HG02798 (cell line): ENCODE measurements at regions not wholly inside any gene's neighbourhood (a gene's known extent, or its start where the extent isn't known, plus 50 kb on each side); places are given as distances from the start of the nearest gene placed in this dataset.

Experiments
- ATAC-seq: cut with Tn5 transposase; IDR thresholded peaks from one replicate; pipeline ENCODE4 v1.9.1; 2021; ENCODE audit warnings: mild to moderate bottlenecking; ENCODE audit not compliant: unreplicated experiment, poor library complexity

- no peak for ATAC-seq
Measured at GRCh38 chr2:235287375-235287733, 206.5 kb upstream of the AGAP1 start.

- ATAC-seq = no peak
Measured at GRCh38 chr2:235291461-235291860, 202.4 kb upstream of the AGAP1 start.

- no peak for ATAC-seq
Measured at GRCh38 chr2:235293061-235293460, 200.8 kb upstream of the AGAP1 start.

GRCh38 chr2:235295831-235296230 lies 198.0 kb upstream of the AGAP1 start:
- no peak for ATAC-seq

DNA sequence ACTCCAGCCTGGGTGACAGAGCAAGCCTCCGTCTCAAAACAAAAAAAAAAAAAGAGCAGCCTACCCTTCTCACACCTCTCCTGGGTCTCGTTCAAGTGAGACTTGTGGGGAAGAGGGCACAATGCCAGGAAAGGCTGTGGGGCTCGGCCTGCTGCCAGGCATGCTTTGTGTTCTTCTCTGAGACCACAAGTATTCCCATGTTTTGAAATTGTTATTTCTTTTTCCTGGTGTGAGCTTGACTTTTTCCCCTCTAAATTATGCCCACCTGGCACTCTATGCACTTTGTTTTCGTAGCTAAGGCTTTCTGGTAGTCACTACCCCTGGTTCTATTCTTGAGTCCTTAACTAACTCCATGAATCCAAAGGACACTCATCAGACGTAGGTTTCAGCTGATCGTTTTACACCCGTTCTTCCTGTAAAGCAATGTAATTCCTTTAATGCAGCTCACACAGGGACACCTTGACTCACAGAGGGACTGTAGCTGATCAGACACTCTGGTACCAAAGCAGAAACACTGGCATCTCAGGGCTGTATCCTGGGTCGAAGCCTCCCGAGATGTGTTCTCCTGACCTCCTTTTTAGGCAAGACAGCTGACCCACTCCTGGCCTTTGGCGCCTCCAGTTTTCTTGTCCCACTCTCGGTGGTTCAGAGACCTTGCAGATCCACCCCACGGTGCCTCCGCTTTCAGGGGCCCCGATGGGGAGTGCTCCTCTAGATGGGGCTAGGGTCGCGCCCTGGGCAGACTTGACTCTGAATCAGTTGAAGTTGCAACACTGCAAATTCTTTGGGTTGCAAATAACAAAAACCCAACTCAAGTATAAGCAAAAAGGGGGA lies 193.3 kb upstream of the AGAP1 start:
- ATAC-seq = no peak

DNA sequence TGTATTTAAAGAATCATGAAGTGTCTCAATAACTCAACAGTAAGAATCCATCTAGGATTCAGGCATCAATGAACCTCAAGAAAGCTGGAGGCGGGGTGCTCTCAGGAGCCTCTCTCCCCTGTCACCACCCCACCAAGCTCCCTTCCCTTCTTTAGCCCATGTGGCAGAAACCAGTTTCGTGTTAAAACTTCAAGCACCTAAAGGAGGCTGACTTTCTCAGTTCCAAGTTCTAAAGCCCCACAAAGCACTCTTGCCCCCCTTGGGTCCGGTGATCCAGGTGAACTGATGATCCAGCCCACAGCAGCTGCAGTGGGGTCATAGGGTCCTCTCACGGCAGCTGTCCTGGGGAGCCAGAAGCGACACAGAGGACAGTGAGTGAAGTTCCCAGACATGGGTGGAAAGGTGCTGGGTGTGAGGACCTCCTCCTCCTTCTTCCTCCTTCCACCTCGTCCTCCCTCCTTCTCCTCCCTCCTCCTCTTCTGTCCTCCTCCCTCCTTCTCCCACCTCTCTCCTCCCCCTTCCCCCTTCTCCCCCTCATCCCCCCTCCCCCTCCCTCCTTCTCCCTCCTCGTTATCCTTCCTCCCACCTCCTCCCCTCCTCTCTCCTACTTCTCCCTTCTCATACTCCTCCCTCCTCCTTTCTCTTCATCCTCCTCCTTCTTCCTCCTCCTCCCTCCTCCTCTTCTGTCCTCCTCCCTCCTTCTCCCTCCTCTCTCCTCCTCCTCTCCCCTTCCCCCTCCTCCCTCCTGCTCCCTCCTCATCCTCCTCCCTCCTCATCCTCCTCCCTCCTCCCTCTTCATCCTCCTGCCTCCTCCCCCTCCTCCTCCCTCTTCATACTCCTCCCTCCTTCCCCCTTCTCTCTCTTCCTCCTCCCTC lies 192.4 kb upstream of the AGAP1 start:
- ATAC-seq = no peak

DNA sequence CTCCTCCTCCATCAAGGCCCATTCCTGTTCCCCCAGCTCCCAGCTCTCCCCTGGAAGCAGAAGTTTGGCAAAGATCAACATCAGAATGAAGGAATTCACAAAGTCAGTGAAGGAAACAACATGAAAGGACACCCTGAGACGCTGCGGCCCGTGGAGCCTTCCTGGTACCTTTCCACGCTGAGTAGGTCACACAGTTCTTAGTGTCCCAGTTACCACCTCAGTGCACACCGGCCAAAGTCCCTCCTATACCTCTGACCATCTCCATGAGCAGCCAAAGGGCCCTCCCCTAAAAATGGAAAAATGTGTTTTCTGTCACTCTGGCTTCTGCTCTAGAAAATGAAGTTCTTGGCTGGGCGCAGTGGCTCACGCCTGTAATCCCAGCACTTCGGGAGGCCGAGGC lies 191.6 kb upstream of the AGAP1 start:
- ATAC-seq = no peak

GRCh38 chr2:235303499-235304291 lies 190.1 kb upstream of the AGAP1 start:
- no peak for ATAC-seq

- no peak for ATAC-seq
Measured at GRCh38 chr2:235305678-235306077, 188.2 kb upstream of the AGAP1 start.

DNA sequence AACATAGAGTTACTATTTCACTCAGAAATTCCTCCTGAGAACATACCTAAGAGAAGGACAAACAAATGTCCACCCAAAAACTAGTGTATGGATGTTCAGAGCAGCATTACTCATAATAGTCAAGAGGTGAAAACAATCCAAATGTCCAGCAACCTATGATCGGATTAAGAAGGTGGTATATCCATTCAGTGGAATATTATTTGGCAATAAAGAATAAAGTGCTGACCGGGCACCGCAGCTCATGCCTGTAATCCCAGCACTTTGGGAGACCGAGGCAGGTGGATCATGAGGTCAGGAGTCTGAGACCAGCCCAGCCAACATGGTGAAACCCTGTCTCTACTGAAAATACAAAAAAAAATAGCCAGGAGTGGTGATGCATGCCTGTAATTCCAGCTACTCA lies 182.8 kb upstream of the AGAP1 start:
- no peak for ATAC-seq

DNA sequence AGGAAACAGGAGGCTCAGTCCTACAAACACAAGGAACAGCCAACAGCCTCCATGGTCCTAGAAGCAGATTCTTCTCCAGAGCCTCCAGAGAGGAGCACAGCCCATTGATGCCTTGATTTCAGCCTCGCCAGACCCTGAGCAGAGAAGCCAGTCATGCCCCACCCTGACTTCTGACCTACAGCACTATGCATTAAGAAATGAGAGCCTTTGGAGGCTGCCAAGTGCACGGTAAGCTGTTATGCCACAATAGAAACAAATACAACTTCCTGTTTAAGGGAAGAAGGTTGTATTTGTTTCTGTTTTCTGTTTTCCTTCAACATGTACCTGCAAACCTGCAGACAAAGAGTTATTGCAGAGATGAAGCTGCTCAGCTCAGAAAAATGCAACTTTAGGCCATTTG lies 181.3 kb upstream of the AGAP1 start:
- no peak for ATAC-seq

- no peak for ATAC-seq
Measured at GRCh38 chr2:235314371-235314930, 179.4 kb upstream of the AGAP1 start.

GRCh38 chr2:235319095-235319494 lies 174.7 kb upstream of the AGAP1 start:
- no peak for ATAC-seq

DNA sequence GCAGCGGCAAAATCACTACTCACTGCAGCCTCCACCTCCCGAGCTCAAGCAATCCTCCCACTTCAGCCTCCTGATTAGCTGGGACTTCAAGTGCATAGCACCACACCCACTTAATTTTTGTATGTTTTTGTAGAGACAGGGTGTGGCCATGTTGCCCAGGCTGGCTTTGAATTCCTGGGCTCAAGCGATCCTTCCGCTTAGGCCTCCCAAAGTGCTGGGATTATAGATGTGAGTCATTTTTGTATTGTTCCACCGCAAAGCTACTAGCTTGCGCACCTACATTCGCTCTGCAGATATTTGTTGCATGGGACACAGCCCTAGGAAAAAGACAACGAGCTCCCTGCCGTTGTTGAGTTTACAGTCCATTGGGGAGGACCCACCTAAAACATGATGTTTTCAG lies 173.5 kb upstream of the AGAP1 start:
- ATAC-seq = no peak

- ATAC-seq = no peak
Measured at GRCh38 chr2:235324324-235324723, 169.5 kb upstream of the AGAP1 start.

- ATAC-seq = no peak
Measured at GRCh38 chr2:235325151-235325550, 168.7 kb upstream of the AGAP1 start.

- no peak for ATAC-seq
Measured at GRCh38 chr2:235328991-235329390, 164.9 kb upstream of the AGAP1 start.

DNA sequence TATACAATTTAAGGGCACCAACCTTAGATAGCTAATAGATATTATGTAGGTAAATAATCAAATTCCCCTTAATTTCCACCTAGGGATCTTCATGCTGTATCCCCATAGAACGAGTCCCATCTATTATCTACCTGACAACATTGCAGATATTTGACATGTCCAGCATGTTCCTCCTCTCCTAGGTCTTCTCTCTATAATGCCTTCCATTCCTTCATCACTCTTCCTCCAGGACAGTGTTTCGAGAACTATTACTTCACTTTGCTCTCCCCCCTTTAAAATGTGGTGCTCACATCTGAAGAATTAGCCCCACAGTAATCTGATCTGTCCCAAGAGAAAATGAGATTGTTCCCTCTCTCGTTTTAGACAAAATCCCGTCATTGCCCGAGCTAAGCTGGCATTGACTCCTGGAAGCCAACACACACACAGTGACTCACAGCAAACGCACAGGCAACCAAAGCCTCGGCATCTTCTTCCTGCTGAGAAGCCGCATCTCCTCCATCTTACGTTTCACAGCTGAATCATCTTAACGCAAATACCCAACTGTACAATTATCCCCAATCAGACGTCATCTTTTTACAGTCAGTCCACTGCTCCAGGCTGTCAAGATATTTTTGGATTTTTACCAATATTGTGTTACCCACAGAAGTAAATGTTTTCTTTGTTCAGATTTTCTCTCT lies 162.9 kb upstream of the AGAP1 start:
- no peak for ATAC-seq

GRCh38 chr2:235332240-235332890 lies 161.5 kb upstream of the AGAP1 start:
- no peak for ATAC-seq
